IMR-90 (cell line): ENCODE measurements at regions not wholly inside any gene's neighbourhood (a gene's known extent, or its start where the extent isn't known, plus 50 kb on each side); places are given as distances from the start of the nearest gene placed in this dataset.

ENCODE experiments used
- ATAC-seq: fragments of 200-7000 bp; cut with Tn5 transposase; 2 replicates; pipeline ENCODE4 v1.9.1; 2020; ENCODE audit warnings: low read depth, mild to moderate bottlenecking, moderate library complexity
- BruUV-seq: library from RNA; stranded (reverse); fragments of 400-500 nt; replicated peaks from 2 replicates; lab custom pipeline; 2021; lab: Mats Ljungman, UMichigan
- CTCF ChIA-PET: fragments of 300-600 bp; formaldehyde crosslinking; extraction: SDS; loops from one replicate; lab custom pipeline; 2021; ENCODE audit warnings: antibody characterized with exemption; lab: Yijun Ruan, JAX
- POLR2A ChIA-PET: fragments of 300-600 bp; sonication (Branson Sonifier 250); formaldehyde crosslinking; loops from one replicate; lab custom pipeline; 2022; ENCODE audit warnings: antibody characterized with exemption; ENCODE audit not compliant: unreplicated experiment; lab: Charles Lee
- DNase-seq: peaks from one replicate; pipeline ENCODE4 v3.0.0; 2013
- H2AFZ ChIP-seq: replicated peaks from 2 replicates; pipeline ENCODE3; 2013; ENCODE audit warnings: low read length, mild to moderate bottlenecking; ENCODE audit not compliant: poor library complexity
- H2AK5ac ChIP-seq: 2 replicates; pipeline ENCODE4 v1.6.1; 2013; ENCODE audit warnings: low read depth, low read length, inconsistent platforms
- H2AK9ac ChIP-seq: replicated peaks from 2 replicates; pipeline ENCODE3; 2013; ENCODE audit warnings: mild to moderate bottlenecking, low read depth, low read length, moderate library complexity; ENCODE audit not compliant: poor library complexity
- H2BK120ac ChIP-seq: 2 replicates; pipeline ENCODE4 v1.6.1; 2013; ENCODE audit warnings: low read depth, low read length, inconsistent platforms
- H2BK15ac ChIP-seq: 3 replicates; pipeline ENCODE4 v1.6.1; 2013; ENCODE audit warnings: low read depth, low read length, inconsistent platforms
- H2BK20ac ChIP-seq: 2 replicates; pipeline ENCODE4 v1.6.1; 2013; ENCODE audit warnings: low read depth, mild to moderate bottlenecking, inconsistent platforms, low read length, moderate library complexity
- H2BK5ac ChIP-seq: 2 replicates; pipeline ENCODE4 v1.6.1; 2013; ENCODE audit warnings: mild to moderate bottlenecking, low read depth, low read length, inconsistent platforms; ENCODE audit not compliant: poor library complexity, severe bottlenecking
- H3K14ac ChIP-seq: replicated peaks from 2 replicates; pipeline ENCODE4 v1.6.1; 2013; ENCODE audit warnings: low read depth, low read length, inconsistent platforms
- H3K18ac ChIP-seq: 2 replicates; pipeline ENCODE4 v1.6.1; 2013; ENCODE audit warnings: low read depth, low read length, control low read depth
- H3K23ac ChIP-seq: 2 replicates; pipeline ENCODE4 v1.6.1; 2013; ENCODE audit warnings: low read depth, low read length, inconsistent platforms
- H3K27ac ChIP-seq: 2 replicates; pipeline ENCODE4 v1.5.1; 2013; ENCODE audit warnings: mild to moderate bottlenecking, control low read depth, low read length; ENCODE audit not compliant: insufficient read depth
- H3K27me3 ChIP-seq: 2 replicates; pipeline ENCODE4 v1.6.1; 2013; ENCODE audit warnings: low read length; ENCODE audit not compliant: control insufficient read depth, insufficient read depth
- H3K36me3 ChIP-seq: 2 replicates; pipeline ENCODE4 v1.6.1; 2013; ENCODE audit warnings: low read length, mixed read lengths; ENCODE audit not compliant: control insufficient read depth, insufficient read depth
- H3K4ac ChIP-seq: 2 replicates; pipeline ENCODE4 v1.6.1; 2013; ENCODE audit warnings: low read depth, low read length, inconsistent platforms
- H3K4me1 ChIP-seq: 2 replicates; pipeline ENCODE4 v1.6.1; 2013; ENCODE audit warnings: low read length, mixed read lengths; ENCODE audit not compliant: control insufficient read depth, insufficient read depth
- H3K4me2 ChIP-seq: 2 replicates; pipeline ENCODE4 v1.6.1; 2013; ENCODE audit warnings: low read depth, mild to moderate bottlenecking, control low read depth, low read length, moderate library complexity
- H3K4me3 ChIP-seq: 2 replicates; pipeline ENCODE4 v1.5.1; 2013; ENCODE audit warnings: low read depth, mild to moderate bottlenecking, control low read depth, low read length, moderate library complexity; ENCODE audit not compliant: insufficient read depth
- H3K56ac ChIP-seq: 2 replicates; pipeline ENCODE4 v1.6.1; 2013; ENCODE audit warnings: low read length, inconsistent platforms; ENCODE audit not compliant: insufficient read depth; ENCODE audit errors: extremely low read depth
- H3K79me1 ChIP-seq, 2 experiments: 2 replicates each; pipeline ENCODE4 v1.6.1; 2013; ENCODE audit warnings: low read length in 2 of 2, inconsistent platforms in 1 of 2, low read depth in 1 of 2
- H3K9ac ChIP-seq: 2 replicates; pipeline ENCODE4 v1.6.1; 2013; ENCODE audit warnings: low read depth, low read length, control low read depth
- H3K9me1 ChIP-seq: 2 replicates; pipeline ENCODE4 v1.6.1; 2013; ENCODE audit warnings: low read length, inconsistent platforms; ENCODE audit not compliant: insufficient read depth
- H3K9me3 ChIP-seq: 2 replicates; pipeline ENCODE4 v1.6.1; 2013; ENCODE audit warnings: low read length; ENCODE audit not compliant: control insufficient read depth, insufficient read depth
- H4K20me1 ChIP-seq: 2 replicates; pipeline ENCODE4 v1.6.1; 2013; ENCODE audit warnings: low read length, inconsistent platforms; ENCODE audit not compliant: insufficient read depth
- H4K5ac ChIP-seq: 2 replicates; pipeline ENCODE4 v1.6.1; 2013; ENCODE audit warnings: mild to moderate bottlenecking, low read depth, low read length, control low read depth
- H4K8ac ChIP-seq, 2 experiments: 2 replicates each; pipeline ENCODE4 v1.6.1; 2013; ENCODE audit warnings: low read depth in 2 of 2, low read length in 2 of 2, control low read depth in 1 of 2, inconsistent platforms in 1 of 2
- H4K91ac ChIP-seq: 2 replicates; pipeline ENCODE4 v1.6.1; 2013; ENCODE audit warnings: low read depth, low read length, inconsistent platforms; ENCODE audit not compliant: insufficient read depth
- BHLHE40 ChIP-seq: fragments of 150-350 bp; IDR thresholded peaks from 2 replicates; pipeline ENCODE4 v1.6.1; 2016; ENCODE audit warnings: mild to moderate bottlenecking, low read depth, low read length
- CEBPB ChIP-seq: IDR thresholded peaks from 2 replicates; pipeline ENCODE4 v1.6.1; 2012; ENCODE audit warnings: low read depth, low read length, improper control_type of control experiment
- FOS ChIP-seq: fragments of 150-350 bp; IDR thresholded peaks from 2 replicates; pipeline ENCODE4 v1.6.1; 2016; ENCODE audit warnings: low read depth, low read length
- MAZ ChIP-seq: IDR thresholded peaks from 2 replicates; pipeline ENCODE4 v1.6.1; 2012; ENCODE audit warnings: low read depth, mild to moderate bottlenecking, low read length, improper control_type of control experiment, moderate library complexity, borderline replicate concordance
- NFE2L2 ChIP-seq: fragments of 150-350 bp; IDR thresholded peaks from 2 replicates; pipeline ENCODE4 v1.6.1; 2016; ENCODE audit warnings: low read depth, mild to moderate bottlenecking, low read length
- SMC3 ChIP-seq: fragments of 150-350 bp; IDR thresholded peaks from 2 replicates; pipeline ENCODE4 v1.6.1; 2016; ENCODE audit warnings: low read depth, mild to moderate bottlenecking, antibody characterized with exemption, low read length, moderate library complexity
- USF2 ChIP-seq: fragments of 150-350 bp; IDR thresholded peaks from 2 replicates; pipeline ENCODE4 v1.6.1; 2017; ENCODE audit warnings: mild to moderate bottlenecking, antibody characterized with exemption, low read length, low read depth
- WGBS, 2 experiments: methylation state at CpG; one replicate each; pipeline versions ENCODE4 v1.1.5 to v1.1.7; 2013; ENCODE audit warnings: missing lambda C conversion rate in 2 of 2; ENCODE audit not compliant: insufficient read length in 1 of 2; ENCODE audit errors: extremely low coverage in 2 of 2; 5-methylcytosine and 5-hydroxymethylcytosine counted together
- dilution Hi-C: fragments of 300-500 bp; cut with HindIII; formaldehyde crosslinking; loops from one replicate; pipeline ENCODE4 v1.14.3; 2018; ENCODE audit warnings: low sequenced_read_pairs; ENCODE audit not compliant: unreplicated experiment
- in situ Hi-C: fragments of 300-500 bp; cut with MboI; formaldehyde crosslinking; loops from 3 replicates; pipeline ENCODE4 v1.14.3; 2019; ENCODE audit warnings: low sequenced_read_pairs, inconsistent platforms, mixed read lengths
- intact Hi-C: fragments of 100-400 bp; cut with micrococcal nuclease; formaldehyde crosslinking; loops from 2 replicates; pipeline ENCODE4 v1.10.0; 2022

GRCh38 chr16:8326232-8326631, 264.1 kb downstream of the TMEM114 start:
- no peak overlapping the region for H2BK20ac ChIP-seq
- H3K4ac ChIP-seq: no peak overlapping the region
- H2AFZ ChIP-seq: no peak overlapping the region
- H4K91ac ChIP-seq: no peak overlapping the region
- POLR2A ChIA-PET: no interaction called here
- no peak overlapping the region for H3K9ac ChIP-seq
- CTCF ChIA-PET: no interaction called here
- TF ChIP-seq FOS (no peak), USF2 (no peak), BHLHE40 (no peak), CEBPB (no peak), SMC3 (no peak), MAZ (no peak), NFE2L2 (no peak)
- H3K9me3 ChIP-seq: peaks cover 18% of the 10 kb centered on the region
- no peaks in the 10 kb centered on the region for H3K4me1 ChIP-seq
- intact Hi-C loops (no loop called here), in situ Hi-C loops (no loop called here), dilution Hi-C loops (no loop called here)
- H3K18ac ChIP-seq: no peak overlapping the region
- no peaks in the 10 kb centered on the region for H3K36me3 ChIP-seq
- H3K9me1 ChIP-seq: no peaks in the 10 kb centered on the region
- no peak overlapping the region for H2BK120ac ChIP-seq
- no peak overlapping the region for H2BK5ac ChIP-seq
- H3K23ac ChIP-seq: no peak overlapping the region
- H3K27me3 ChIP-seq: no peaks in the 10 kb centered on the region
- no peak overlapping the region for H4K5ac ChIP-seq
- no peak for ATAC-seq
- no peak overlapping the region for H3K4me2 ChIP-seq
- no peak overlapping the region for H3K27ac ChIP-seq
- H3K79me1 ChIP-seq: no peaks in the 10 kb centered on the region
- BruUV-seq: no TSS peak
- no peaks in the 10 kb centered on the region for H4K20me1 ChIP-seq
- H3K4me3 ChIP-seq: no peak overlapping the region
- no peak overlapping the region for H3K56ac ChIP-seq
- no peak overlapping the region for H2AK5ac ChIP-seq
- H3K14ac ChIP-seq: no peak overlapping the region
- H4K8ac ChIP-seq: no peak overlapping the region
- no peak overlapping the region for H2BK15ac ChIP-seq
- no peak overlapping the region for H2AK9ac ChIP-seq
- no peak for DNase-seq
- no CpG with 5 or more reads among the region's 9 CpGs for WGBS, 2 experiments
